IPS-15b (cell line): ENCODE measurements at regions not wholly inside any gene's neighbourhood (a gene's known extent, or its start where the extent isn't known, plus 50 kb on each side); places are given as distances from the start of the nearest gene placed in this dataset.
"Not testable (repeated sequence)": the region's sequence is repeated elsewhere in the genome, so short reads cannot be mapped to it uniquely, and the experiment has no call there.

Source experiments
- H3K27me3 ChIP-seq: one replicate; pipeline ENCODE4 v1.6.1; 2013; ENCODE audit warnings: low read length; ENCODE audit not compliant: control insufficient read depth, insufficient read depth
- H3K36me3 ChIP-seq: one replicate; pipeline ENCODE4 v1.6.1; 2013; ENCODE audit warnings: low read length; ENCODE audit not compliant: control insufficient read depth, insufficient read depth
- H3K4me1 ChIP-seq: one replicate; pipeline ENCODE4 v1.6.1; 2013; ENCODE audit warnings: mild to moderate bottlenecking, low read length; ENCODE audit not compliant: control insufficient read depth, insufficient read depth
- H3K4me3 ChIP-seq: one replicate; pipeline ENCODE4 v1.5.1; 2013; ENCODE audit warnings: low read depth, low read length
- H3K9ac ChIP-seq: one replicate; pipeline ENCODE4 v1.6.1; 2013; ENCODE audit warnings: low read depth, mild to moderate bottlenecking, low read length
- H3K9me3 ChIP-seq: one replicate; pipeline ENCODE4 v1.6.1; 2013; ENCODE audit warnings: mild to moderate bottlenecking, low read length; ENCODE audit not compliant: control insufficient read depth, insufficient read depth

DNA sequence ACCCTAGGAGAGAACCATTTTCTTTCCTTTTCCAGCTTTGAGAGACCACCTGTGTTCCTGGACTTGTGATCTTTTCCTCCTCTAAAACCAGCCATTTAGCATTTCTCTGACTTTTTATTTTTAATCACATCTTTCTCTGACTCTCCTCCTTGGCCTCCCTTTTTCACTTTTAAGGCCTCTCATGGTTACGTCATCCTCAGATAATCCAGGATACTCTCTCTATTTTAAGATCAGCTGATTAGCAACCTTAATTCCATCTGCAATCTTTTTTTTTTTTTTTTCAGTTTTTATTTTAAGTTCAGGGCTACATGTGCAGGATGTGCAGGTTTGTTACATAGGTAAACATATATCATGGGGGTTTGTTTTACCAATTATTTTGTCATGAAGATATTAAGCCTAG lies 54.0 kb downstream of the RFPL4B start:
- Histone ChIP-seq H3K4me1 (peaks cover 3% of the 10 kb centered on the region), H3K9ac (no peak overlapping the region), H3K9me3 (no peaks in the 10 kb centered on the region), H3K27me3 (no peaks in the 10 kb centered on the region), H3K4me3 (no peak overlapping the region), H3K36me3 (no peaks in the 10 kb centered on the region)

DNA sequence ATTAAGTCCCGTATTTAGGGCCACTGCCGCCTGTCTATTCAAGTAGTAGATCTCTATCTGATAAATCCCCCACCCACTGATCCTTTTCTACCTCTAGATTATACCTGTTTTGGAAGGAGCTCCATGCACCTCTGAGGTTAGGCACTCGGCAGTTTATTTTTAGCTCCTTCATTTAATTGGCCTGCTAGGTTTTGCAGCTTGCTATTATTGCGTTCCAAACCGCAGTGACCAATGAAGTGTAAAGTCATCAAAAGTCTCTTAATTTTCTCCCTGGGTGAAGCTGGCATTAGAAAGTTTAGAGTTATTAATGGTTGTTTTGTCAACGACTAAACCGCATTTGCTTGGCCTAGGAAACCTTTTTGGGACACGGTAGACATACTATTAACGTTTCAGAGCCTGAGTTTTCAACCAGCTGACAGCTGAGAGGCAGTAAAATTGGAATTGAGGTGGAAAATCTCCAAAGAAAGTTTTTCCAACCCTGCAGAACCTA lies 60.0 kb downstream of the RFPL4B start:
- Histone ChIP-seq H3K9ac (no peak overlapping the region), H3K9me3 (no peaks in the 10 kb centered on the region), H3K4me1 (peaks cover 13% of the 10 kb centered on the region), H3K4me3 (no peak overlapping the region), H3K27me3 (no peaks in the 10 kb centered on the region), H3K36me3 (no peaks in the 10 kb centered on the region)

DNA sequence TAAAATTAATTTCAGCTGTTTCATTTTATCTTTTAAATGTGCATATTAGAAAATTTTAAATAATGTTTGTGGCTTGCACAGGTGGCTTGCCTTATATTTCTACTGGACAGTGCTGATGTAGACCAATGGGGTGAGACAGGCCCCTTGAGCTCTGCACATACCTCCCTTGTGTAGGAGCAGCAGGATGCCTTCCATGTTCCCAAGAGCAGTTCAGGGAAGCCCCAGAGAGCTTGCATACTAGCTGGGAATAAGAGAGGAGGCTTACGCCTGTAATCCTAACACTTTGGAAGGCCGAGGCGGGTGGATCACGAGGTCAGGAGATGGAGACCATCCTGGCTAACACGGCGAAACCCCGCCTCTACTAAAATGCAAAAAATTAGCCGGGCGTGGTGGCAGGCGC lies 61.4 kb downstream of the RFPL4B start:
- Histone ChIP-seq H3K9me3 (no peaks in the 10 kb centered on the region), H3K27me3 (no peaks in the 10 kb centered on the region), H3K4me3 (no peak overlapping the region), H3K4me1 (peaks cover 13% of the 10 kb centered on the region), H3K36me3 (no peaks in the 10 kb centered on the region), H3K9ac (no peak overlapping the region)

DNA sequence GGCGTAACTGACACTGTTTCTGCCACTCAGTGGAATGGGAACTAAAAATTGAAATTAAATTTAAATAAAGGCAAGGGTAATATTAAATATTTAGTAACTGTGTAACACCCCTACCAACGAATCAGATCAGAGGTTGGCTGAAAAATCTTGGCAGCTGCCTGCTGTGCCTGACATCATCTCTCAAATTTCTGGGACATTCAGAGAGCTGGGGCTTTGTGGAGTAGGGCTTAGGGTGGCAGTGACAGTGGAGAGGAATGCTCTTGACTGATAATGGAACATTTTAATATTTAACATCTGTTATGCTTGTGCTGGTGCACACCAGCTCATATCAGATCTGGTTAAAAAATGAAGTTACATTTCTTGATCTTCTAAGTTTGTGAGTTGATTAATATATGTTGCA lies 62.2 kb downstream of the RFPL4B start:
- no peak overlapping the region for H3K4me3 ChIP-seq
- H3K27me3 ChIP-seq, result no peaks in the 10 kb centered on the region
- no peaks in the 10 kb centered on the region for H3K36me3 ChIP-seq
- no peak overlapping the region for H3K9ac ChIP-seq
- peaks cover 13% of the 10 kb centered on the region for H3K4me1 ChIP-seq
- H3K9me3 ChIP-seq, result no peaks in the 10 kb centered on the region

DNA sequence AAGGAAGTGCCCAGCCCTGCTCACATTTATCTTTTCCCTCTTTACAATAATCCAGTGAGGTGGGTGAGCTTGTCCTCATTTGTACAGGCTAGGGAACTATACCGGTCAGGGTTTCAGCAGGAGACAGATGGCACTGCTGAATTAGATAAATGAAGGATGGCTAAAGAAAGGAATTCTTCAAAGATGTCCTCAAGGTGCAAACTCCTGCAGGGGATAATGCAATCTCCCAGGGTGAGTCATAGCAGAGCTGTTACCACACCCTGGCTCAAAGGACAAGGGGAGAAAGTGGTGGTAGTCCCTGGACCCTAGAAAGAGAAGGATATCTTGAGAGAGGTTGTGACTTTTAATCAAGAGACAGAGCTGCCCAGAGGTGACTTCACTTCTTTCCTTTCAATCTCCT lies 66.7 kb downstream of the RFPL4B start:
- Histone ChIP-seq H3K4me3 (no peak overlapping the region), H3K9ac (no peak overlapping the region), H3K27me3 (no peaks in the 10 kb centered on the region), H3K4me1 (peaks cover 5% of the 10 kb centered on the region), H3K9me3 (no peaks in the 10 kb centered on the region), H3K36me3 (no peaks in the 10 kb centered on the region)

DNA sequence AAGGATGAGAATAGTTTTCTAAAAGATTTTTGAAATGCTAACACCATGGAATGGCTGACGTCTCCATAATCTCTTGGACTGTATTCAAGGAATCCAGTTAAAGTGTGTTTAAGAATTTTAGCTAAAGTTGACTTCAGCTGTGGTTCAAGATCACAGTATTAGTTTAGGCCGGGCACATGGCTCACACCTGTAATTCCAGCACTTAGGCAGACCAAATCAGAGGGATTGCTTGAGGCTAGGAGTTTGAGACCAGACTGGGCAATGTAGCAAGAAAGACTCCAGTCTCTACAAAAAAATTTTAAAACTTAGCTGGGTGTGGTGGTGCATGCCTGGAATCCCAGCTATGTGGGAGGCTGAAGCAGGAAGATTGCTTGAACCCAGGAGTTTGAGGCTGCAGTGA lies 68.2 kb downstream of the RFPL4B start:
- no peaks in the 10 kb centered on the region for H3K36me3 ChIP-seq
- no peaks in the 10 kb centered on the region for H3K9me3 ChIP-seq

DNA sequence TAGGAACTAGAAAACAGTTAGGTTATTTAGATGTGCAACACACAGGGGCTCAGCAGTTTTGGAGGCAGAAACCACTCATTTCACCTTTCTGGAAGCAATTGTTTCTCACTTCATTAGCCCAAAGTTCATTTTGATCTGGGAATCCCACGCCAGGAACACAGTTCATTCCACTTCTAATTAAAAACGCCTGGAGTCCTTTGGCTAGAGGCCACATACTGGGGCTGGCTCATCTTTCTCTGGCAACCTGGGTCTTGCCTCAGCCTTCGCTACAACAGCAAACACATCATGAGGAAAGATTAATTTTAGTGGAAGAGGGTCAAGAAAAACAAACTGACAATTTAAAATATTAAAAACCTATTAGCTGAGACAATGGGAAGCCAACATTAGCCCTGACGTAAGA lies 69.7 kb downstream of the RFPL4B start:
- Histone ChIP-seq H3K36me3 (no peaks in the 10 kb centered on the region), H3K4me3 (no peak overlapping the region), H3K27me3 (no peaks in the 10 kb centered on the region), H3K9me3 (no peaks in the 10 kb centered on the region), H3K4me1 (no peaks in the 10 kb centered on the region), H3K9ac (no peak overlapping the region)

More for the DNA sequence above, 68.2 kb downstream of the RFPL4B start:
- Histone ChIP-seq H3K4me1 (no peaks in the 10 kb centered on the region), H3K27me3 (no peaks in the 10 kb centered on the region), H3K9ac (no peak overlapping the region), H3K4me3 (no peak overlapping the region)

DNA sequence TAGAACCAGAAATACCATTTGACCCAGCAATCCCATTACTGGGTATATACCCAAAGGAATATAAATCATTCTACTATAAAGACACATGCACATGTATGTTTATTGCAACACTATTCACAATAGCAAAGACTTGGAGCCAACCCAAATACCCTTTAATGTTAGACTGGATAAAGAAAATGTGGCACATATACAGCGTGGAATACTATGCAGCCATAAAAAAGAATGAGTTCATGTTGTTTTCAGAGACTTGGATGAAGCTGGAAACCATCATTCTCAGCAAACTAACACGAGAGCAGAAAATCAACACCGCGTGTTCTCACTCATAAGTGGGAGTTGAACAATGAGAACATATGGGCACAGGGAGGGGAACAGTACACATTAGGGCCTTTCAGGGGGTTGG lies 79.9 kb downstream of the RFPL4B start:
- not testable (repeated sequence) for H3K4me3 ChIP-seq, H3K36me3 ChIP-seq, H3K9ac ChIP-seq, H3K27me3 ChIP-seq, H3K4me1 ChIP-seq, H3K9me3 ChIP-seq

DNA sequence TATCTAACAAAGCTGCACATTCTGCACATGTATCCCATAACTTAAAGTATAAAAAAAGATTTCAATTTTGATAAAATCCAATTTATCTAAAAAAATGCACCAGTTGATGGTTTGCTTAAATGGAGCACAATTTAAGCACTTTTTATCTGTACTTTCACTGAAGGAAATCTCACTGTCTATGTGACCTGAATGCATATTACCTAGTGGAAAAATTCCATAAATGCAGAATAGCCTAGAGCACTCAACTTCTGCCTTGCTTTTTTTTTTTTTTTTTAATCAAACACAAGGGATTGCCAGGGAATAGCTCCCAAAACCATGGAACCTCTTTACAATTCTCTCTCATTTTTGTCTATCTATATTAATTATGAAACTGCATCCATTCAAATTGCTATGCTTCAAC lies 80.4 kb downstream of the RFPL4B start:
- no peak overlapping the region for H3K4me3 ChIP-seq
- no peak overlapping the region for H3K9ac ChIP-seq
- H3K9me3 ChIP-seq, result no peaks in the 10 kb centered on the region
- H3K27me3 ChIP-seq, result no peaks in the 10 kb centered on the region
- no peaks in the 10 kb centered on the region for H3K36me3 ChIP-seq
- no peaks in the 10 kb centered on the region for H3K4me1 ChIP-seq

DNA sequence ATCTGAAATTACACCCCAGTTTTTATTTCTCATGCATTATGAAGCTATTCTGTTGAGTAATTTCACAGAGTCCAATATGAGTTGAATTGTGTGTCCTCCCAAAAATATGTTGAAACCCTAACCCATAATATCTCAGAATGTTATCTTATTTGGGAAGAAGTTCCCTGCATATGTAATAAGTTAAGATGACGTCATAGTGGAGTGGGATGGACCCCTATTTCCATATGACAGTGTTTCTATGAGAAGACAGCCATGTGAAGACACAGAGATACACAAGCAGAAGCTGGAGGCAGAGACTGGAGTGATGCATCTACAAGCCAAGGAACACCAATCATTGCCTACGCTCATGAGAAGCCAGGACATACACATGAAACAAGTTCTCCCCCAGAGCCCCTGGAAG lies 81.3 kb downstream of the RFPL4B start:
- Histone ChIP-seq H3K4me1 (no peaks in the 10 kb centered on the region), H3K36me3 (no peaks in the 10 kb centered on the region), H3K9ac (no peak overlapping the region), H3K9me3 (no peaks in the 10 kb centered on the region), H3K4me3 (no peak overlapping the region), H3K27me3 (no peaks in the 10 kb centered on the region)

DNA sequence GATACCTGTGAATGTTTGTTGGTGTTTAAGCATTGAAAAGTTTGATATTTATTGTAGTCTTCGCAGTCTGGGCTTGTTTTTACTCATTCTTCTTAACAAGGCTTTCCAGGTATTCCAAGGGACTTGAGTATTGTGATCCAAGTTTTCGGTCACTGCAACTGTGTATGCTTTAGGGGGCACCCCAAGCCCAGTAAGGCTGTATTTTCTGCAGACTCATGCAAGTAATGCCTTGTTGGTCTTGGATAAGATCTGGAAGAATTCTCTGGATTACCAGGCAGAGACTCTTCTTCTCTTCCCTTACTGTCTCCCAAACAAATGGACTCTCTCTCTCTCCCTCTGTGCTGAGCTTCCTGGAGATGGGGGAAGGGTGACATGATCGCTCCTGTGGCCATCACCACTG lies 82.1 kb downstream of the RFPL4B start:
- H3K4me1 ChIP-seq, result no peaks in the 10 kb centered on the region
- no peaks in the 10 kb centered on the region for H3K36me3 ChIP-seq
- no peak overlapping the region for H3K4me3 ChIP-seq
- H3K27me3 ChIP-seq, result no peaks in the 10 kb centered on the region
- H3K9me3 ChIP-seq, result no peaks in the 10 kb centered on the region
- H3K9ac ChIP-seq, result no peak overlapping the region

DNA sequence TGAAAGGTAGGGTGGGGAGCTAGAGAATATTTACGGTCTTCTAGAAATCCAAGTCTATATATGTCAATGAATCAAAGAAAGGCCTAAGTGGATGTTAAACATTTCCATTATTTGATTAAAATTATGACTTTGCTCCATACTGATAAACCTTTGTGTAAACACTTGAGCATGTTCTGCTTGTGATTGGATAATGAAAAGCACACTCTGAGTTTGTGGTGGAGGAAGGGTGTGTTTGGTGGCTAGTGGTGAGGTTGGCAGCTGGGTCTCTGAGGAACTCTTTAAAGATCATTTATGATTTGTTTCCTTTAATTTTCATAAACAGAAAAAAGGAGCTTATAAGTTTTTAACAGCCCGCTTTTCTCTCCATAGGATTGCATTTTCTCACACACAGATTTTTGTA lies 84.7 kb downstream of the RFPL4B start:
- Histone ChIP-seq H3K27me3 (no peaks in the 10 kb centered on the region), H3K36me3 (no peaks in the 10 kb centered on the region), H3K9me3 (no peaks in the 10 kb centered on the region), H3K9ac (no peak overlapping the region), H3K4me1 (no peaks in the 10 kb centered on the region), H3K4me3 (no peak overlapping the region)

DNA sequence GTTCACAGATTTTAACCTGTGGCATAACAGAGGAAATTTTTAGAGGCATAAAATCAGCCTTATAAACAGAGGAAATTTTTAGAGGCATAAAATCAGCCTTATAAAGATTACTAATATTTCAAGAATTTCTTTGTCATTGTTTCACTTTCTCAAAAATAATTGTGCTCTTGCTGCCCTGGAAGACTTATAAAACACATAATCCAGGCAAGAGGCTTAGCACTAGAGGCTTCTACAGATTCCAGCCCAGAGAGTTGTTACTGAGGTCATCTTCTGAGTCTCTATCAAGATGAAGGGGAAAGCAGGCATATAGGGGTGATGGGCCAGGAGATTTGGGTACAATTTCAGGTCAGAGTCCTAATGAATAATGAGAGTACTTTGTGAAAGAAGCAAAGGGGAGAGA lies 85.7 kb downstream of the RFPL4B start:
- Histone ChIP-seq H3K4me1 (no peaks in the 10 kb centered on the region), H3K4me3 (no peak overlapping the region), H3K27me3 (no peaks in the 10 kb centered on the region), H3K9ac (no peak overlapping the region), H3K9me3 (no peaks in the 10 kb centered on the region), H3K36me3 (no peaks in the 10 kb centered on the region)
